Keratinocyte (primary cell): ENCODE measurements at regions not wholly inside any gene's neighbourhood (a gene's known extent, or its start where the extent isn't known, plus 50 kb on each side); places are given as distances from the start of the nearest gene placed in this dataset.

Source experiments
- DNase-seq: peaks from one replicate; pipeline ENCODE4 v3.0.0-alpha.2; 2011; ENCODE audit warnings: low read depth, missing footprints, low spot score
- FAIRE-seq: peaks from 2 replicates; lab custom pipeline; 2011; peaks lifted over from hg19 to GRCh38; lab: Jason Lieb, UNC
- H2AFZ ChIP-seq: 2 replicates; pipeline ENCODE4 v1.6.0; 2012; ENCODE audit warnings: low read length, control low read depth, inconsistent platforms; ENCODE audit not compliant: control insufficient read depth
- H3K27ac ChIP-seq: 2 replicates; pipeline ENCODE4 v1.5.1; 2011; ENCODE audit warnings: low read length; ENCODE audit not compliant: control insufficient read depth, insufficient read depth
- H3K27me3 ChIP-seq: 3 replicates; pipeline ENCODE4 v1.6.0; 2011; ENCODE audit warnings: low read length; ENCODE audit not compliant: control insufficient read depth, insufficient read depth; ENCODE audit errors: extremely low read depth
- H3K36me3 ChIP-seq, 2 experiments: 2 replicates in 1 of 2; 3 replicates in 1 of 2; pipeline ENCODE4 v1.5.1; 2011; ENCODE audit warnings: low read length in 2 of 2, mild to moderate bottlenecking in 1 of 2; ENCODE audit not compliant: control insufficient read depth in 2 of 2, insufficient read depth in 2 of 2; ENCODE audit errors: extremely low read depth in 1 of 2
- H3K4me1 ChIP-seq: 3 replicates; pipeline ENCODE4 v1.5.1; 2011; ENCODE audit warnings: low read length; ENCODE audit not compliant: control insufficient read depth, insufficient read depth; ENCODE audit errors: extremely low read depth
- H3K4me2 ChIP-seq: 3 replicates; pipeline ENCODE4 v1.6.0; 2011; ENCODE audit warnings: low read depth, low read length; ENCODE audit not compliant: control insufficient read depth, insufficient read depth; ENCODE audit errors: extremely low read depth
- H3K4me3 ChIP-seq, 3 experiments: fragments of 200-600 bp in 1 of 3; sonication (generic) in 1 of 3; 2 replicates in 2 of 3; 3 replicates in 1 of 3; pipeline ENCODE4 v1.5.1; 2011 to 2016; ENCODE audit warnings: low read length in 3 of 3, mild to moderate bottlenecking in 3 of 3, control low read depth in 2 of 3, inconsistent platforms in 1 of 3, low read depth in 1 of 3, mixed read lengths in 1 of 3, mixed run types in 1 of 3, moderate library complexity in 1 of 3; ENCODE audit not compliant: control insufficient read depth in 2 of 3, insufficient read depth in 2 of 3; ENCODE audit errors: extremely low read depth in 1 of 3
- H3K79me2 ChIP-seq: 2 replicates; pipeline ENCODE4 v1.6.0; 2012; ENCODE audit warnings: low read length; ENCODE audit not compliant: control insufficient read depth, insufficient read depth
- H3K9ac ChIP-seq: 3 replicates; pipeline ENCODE4 v1.6.0; 2011; ENCODE audit warnings: low read length; ENCODE audit not compliant: control insufficient read depth, insufficient read depth; ENCODE audit errors: extremely low read depth
- H3K9me1 ChIP-seq: 3 replicates; pipeline ENCODE4 v1.6.0; 2011; ENCODE audit warnings: low read length; ENCODE audit not compliant: control insufficient read depth, insufficient read depth; ENCODE audit errors: extremely low read depth
- H3K9me3 ChIP-seq: 2 replicates; pipeline ENCODE4 v1.5.1; 2012; ENCODE audit warnings: low read depth, low read length; ENCODE audit not compliant: control insufficient read depth
- H4K20me1 ChIP-seq: 3 replicates; pipeline ENCODE4 v1.6.0; 2011; ENCODE audit warnings: low read length; ENCODE audit not compliant: control insufficient read depth, insufficient read depth; ENCODE audit errors: extremely low read depth
- EZH2 ChIP-seq: IDR thresholded peaks from one replicate; pipeline ENCODE4 v1.6.1; 2012; ENCODE audit warnings: inconsistent platforms, mild to moderate bottlenecking, low read length, moderate library complexity
- dilution Hi-C: fragments of 300-500 bp; cut with MboI; formaldehyde crosslinking; loops from one replicate; pipeline ENCODE4 v1.7.0; 2020; ENCODE audit warnings: low sequenced_read_pairs; ENCODE audit not compliant: extremely low pct_ligation_motif_present
- TF ChIP-seq, protein P1 (sequence below), 3 experiments: IDR thresholded peaks in 1 of 3; conservative IDR thresholded peaks in 1 of 3; optimal IDR thresholded peaks in 1 of 3; 2 replicates in 2 of 3; 3 replicates in 1 of 3; pipeline versions ENCODE3 to v1.5.1; 2011; ENCODE audit warnings: low read length in 3 of 3, mild to moderate bottlenecking in 3 of 3, moderate library complexity in 2 of 3, control low read depth in 1 of 3, inconsistent platforms in 1 of 3; ENCODE audit not compliant: insufficient read depth in 2 of 3; ENCODE audit errors: extremely low read depth in 1 of 3

DNA sequence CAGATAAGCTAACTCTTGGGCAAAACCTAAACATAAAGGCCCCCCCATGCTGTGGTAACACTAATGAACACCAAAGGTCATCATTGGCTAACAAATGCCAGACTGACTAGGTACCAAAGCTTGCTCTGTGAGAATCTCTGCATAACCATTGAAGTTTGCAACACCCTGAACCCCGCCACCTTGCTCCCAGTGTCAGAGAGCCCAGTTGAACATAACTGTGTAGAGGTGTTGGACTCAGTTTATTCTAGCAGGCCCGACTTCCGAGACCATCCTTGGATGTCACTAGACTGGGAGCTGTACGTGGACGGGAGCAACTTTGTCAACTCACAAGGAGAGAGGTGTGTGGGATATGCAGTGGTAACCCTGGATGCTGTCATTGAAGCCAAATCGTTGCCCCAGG, 602.2 kb downstream of the UQCRFS1 start:
- DNase-seq = no peak
- no peak overlapping the region for H3K27ac ChIP-seq
- H3K9ac ChIP-seq = no peak overlapping the region
- TF ChIP-seq, protein P1, sequence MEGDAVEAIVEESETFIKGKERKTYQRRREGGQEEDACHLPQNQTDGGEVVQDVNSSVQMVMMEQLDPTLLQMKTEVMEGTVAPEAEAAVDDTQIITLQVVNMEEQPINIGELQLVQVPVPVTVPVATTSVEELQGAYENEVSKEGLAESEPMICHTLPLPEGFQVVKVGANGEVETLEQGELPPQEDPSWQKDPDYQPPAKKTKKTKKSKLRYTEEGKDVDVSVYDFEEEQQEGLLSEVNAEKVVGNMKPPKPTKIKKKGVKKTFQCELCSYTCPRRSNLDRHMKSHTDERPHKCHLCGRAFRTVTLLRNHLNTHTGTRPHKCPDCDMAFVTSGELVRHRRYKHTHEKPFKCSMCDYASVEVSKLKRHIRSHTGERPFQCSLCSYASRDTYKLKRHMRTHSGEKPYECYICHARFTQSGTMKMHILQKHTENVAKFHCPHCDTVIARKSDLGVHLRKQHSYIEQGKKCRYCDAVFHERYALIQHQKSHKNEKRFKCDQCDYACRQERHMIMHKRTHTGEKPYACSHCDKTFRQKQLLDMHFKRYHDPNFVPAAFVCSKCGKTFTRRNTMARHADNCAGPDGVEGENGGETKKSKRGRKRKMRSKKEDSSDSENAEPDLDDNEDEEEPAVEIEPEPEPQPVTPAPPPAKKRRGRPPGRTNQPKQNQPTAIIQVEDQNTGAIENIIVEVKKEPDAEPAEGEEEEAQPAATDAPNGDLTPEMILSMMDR (optimal IDR thresholded peaks at IDR 0.05 in 1 of 3, IDR thresholded peaks at IDR 0.05 in 1 of 3, conservative IDR thresholded peaks at IDR 0.05 in 1 of 3; ENCODE audit: extremely low read depth in 1 of 3, insufficient read depth in 2 of 3, low read length in 3 of 3) = no peak
- TF ChIP-seq EZH2 = no peak
- no peaks in the 10 kb centered on the region for H3K27me3 ChIP-seq
- no peaks in the 10 kb centered on the region for H4K20me1 ChIP-seq
- H3K4me2 ChIP-seq = no peak overlapping the region
- H3K4me3 ChIP-seq = no peak overlapping the region
- no peaks in the 10 kb centered on the region for H3K36me3 ChIP-seq
- no peak overlapping the region for H2AFZ ChIP-seq
- H3K9me1 ChIP-seq = no peaks in the 10 kb centered on the region
- FAIRE-seq = no peak
- peaks cover 2% of the 10 kb centered on the region for H3K9me3 ChIP-seq
- dilution Hi-C loops = no loop called here
- H3K79me2 ChIP-seq = no peaks in the 10 kb centered on the region
- no peaks in the 10 kb centered on the region for H3K4me1 ChIP-seq

GRCh38 chr19:28609944-28610343, 603.0 kb downstream of the UQCRFS1 start:
- FAIRE-seq (no peak), DNase-seq (no peak)
- no peak overlapping the region for H3K9ac ChIP-seq

More at GRCh38 chr19:28609944-28610343, 603.0 kb downstream of the UQCRFS1 start:
- dilution Hi-C loops = no loop called here
- H3K4me2 ChIP-seq = no peak overlapping the region
- TF ChIP-seq, protein P1 (optimal IDR thresholded peaks at IDR 0.05 in 1 of 3, IDR thresholded peaks at IDR 0.05 in 1 of 3, conservative IDR thresholded peaks at IDR 0.05 in 1 of 3; ENCODE audit: extremely low read depth in 1 of 3, insufficient read depth in 2 of 3, low read length in 3 of 3) = no peak
- TF ChIP-seq EZH2 = no peak
- no peaks in the 10 kb centered on the region for H3K79me2 ChIP-seq
- no peaks in the 10 kb centered on the region for H3K9me1 ChIP-seq
- no peak overlapping the region for H2AFZ ChIP-seq
- H3K27ac ChIP-seq = no peak overlapping the region
- H4K20me1 ChIP-seq = no peaks in the 10 kb centered on the region
- no peaks in the 10 kb centered on the region for H3K36me3 ChIP-seq
- H3K27me3 ChIP-seq = no peaks in the 10 kb centered on the region
- peaks cover 2% of the 10 kb centered on the region for H3K9me3 ChIP-seq
- H3K4me1 ChIP-seq = no peaks in the 10 kb centered on the region
- H3K4me3 ChIP-seq = no peak overlapping the region
